SJCRH30 (cell line): ENCODE measurements at regions not wholly inside any gene's neighbourhood (a gene's known extent, or its start where the extent isn't known, plus 50 kb on each side); places are given as distances from the start of the nearest gene placed in this dataset.

Source experiments
- DNase-seq, 2 experiments: peaks; one replicate each; pipeline ENCODE4 v3.0.0-alpha.2; 2015 to 2020
- H3K27ac ChIP-seq: fragments of 250-450 bp; sonication (Bioruptor Pico); 2 replicates; pipeline ENCODE4 v1.5.1; 2020; ENCODE audit warnings: mild to moderate bottlenecking, moderate library complexity
- H3K27me3 ChIP-seq: fragments of 250-450 bp; sonication (Bioruptor Pico); 2 replicates; pipeline ENCODE4 v1.5.1; 2020; ENCODE audit warnings: mild to moderate bottlenecking, moderate library complexity
- H3K36me3 ChIP-seq: fragments of 250-450 bp; sonication (Bioruptor Pico); 2 replicates; pipeline ENCODE4 v1.5.1; 2020; ENCODE audit warnings: mild to moderate bottlenecking, moderate library complexity
- H3K4me1 ChIP-seq: fragments of 250-450 bp; sonication (Bioruptor Pico); 2 replicates; pipeline ENCODE4 v1.5.1; 2020; ENCODE audit warnings: mild to moderate bottlenecking, moderate library complexity
- H3K4me3 ChIP-seq: fragments of 250-450 bp; sonication (Bioruptor Pico); 2 replicates; pipeline ENCODE4 v1.5.1; 2020; ENCODE audit warnings: mild to moderate bottlenecking, moderate library complexity
- H3K9me3 ChIP-seq: fragments of 250-450 bp; sonication (Bioruptor Pico); replicated peaks from 2 replicates; pipeline ENCODE4 v1.5.1; 2020; ENCODE audit warnings: mild to moderate bottlenecking, moderate library complexity

GRCh38 chr17:14630621-14631020, 329.7 kb downstream of the HS3ST3B1 start:
- no peak overlapping the region for H3K4me3 ChIP-seq
- H3K36me3 ChIP-seq = no peaks in the 10 kb centered on the region
- H3K9me3 ChIP-seq = no peaks in the 10 kb centered on the region
- H3K27ac ChIP-seq = no peak overlapping the region
- DNase-seq = no peak
- no peaks in the 10 kb centered on the region for H3K27me3 ChIP-seq
- H3K4me1 ChIP-seq = no peaks in the 10 kb centered on the region

GRCh38 chr17:14630046-14630445, 329.2 kb downstream of the HS3ST3B1 start:
- no peak for DNase-seq
- H3K4me1 ChIP-seq = no peaks in the 10 kb centered on the region

GRCh38 chr17:14622615-14623101, 321.8 kb downstream of the HS3ST3B1 start:
- Histone ChIP-seq H3K4me1 (no peaks in the 10 kb centered on the region; the same call in 1 of the 2 replicates), H3K27me3 (no peaks in the 10 kb centered on the region), H3K9me3 (no peaks in the 10 kb centered on the region), H3K36me3 (no peaks in the 10 kb centered on the region), H3K27ac (peak overlapping the region; percentile 36; the same call in 1 of the 2 replicates), H3K4me3 (no peak overlapping the region)
- peak; percentile 47 to 66 for DNase-seq

More at GRCh38 chr17:14630046-14630445, 329.2 kb downstream of the HS3ST3B1 start:
- no peak overlapping the region for H3K4me3 ChIP-seq
- no peaks in the 10 kb centered on the region for H3K27me3 ChIP-seq
- H3K9me3 ChIP-seq = no peaks in the 10 kb centered on the region
- H3K36me3 ChIP-seq = no peaks in the 10 kb centered on the region
- no peak overlapping the region for H3K27ac ChIP-seq

- Histone ChIP-seq H3K27me3 (no peaks in the 10 kb centered on the region), H3K4me3 (no peak overlapping the region), H3K4me1 (no peaks in the 10 kb centered on the region; the same call in 1 of the 2 replicates), H3K27ac (peak overlapping the region; percentile 36; the same call in 1 of the 2 replicates), H3K9me3 (no peaks in the 10 kb centered on the region), H3K36me3 (no peaks in the 10 kb centered on the region)
- no peak for DNase-seq
Measured at GRCh38 chr17:14621826-14622614, 321.1 kb downstream of the HS3ST3B1 start.

GRCh38 chr17:14619821-14620220, 318.9 kb downstream of the HS3ST3B1 start:
- Histone ChIP-seq H3K27ac (no peak overlapping the region), H3K27me3 (no peaks in the 10 kb centered on the region), H3K4me3 (no peak overlapping the region), H3K9me3 (no peaks in the 10 kb centered on the region), H3K4me1 (no peaks in the 10 kb centered on the region; the same call in 1 of the 2 replicates), H3K36me3 (no peaks in the 10 kb centered on the region)
- DNase-seq = no peak

GRCh38 chr17:14616528-14616927, 315.6 kb downstream of the HS3ST3B1 start:
- H3K9me3 ChIP-seq = no peaks in the 10 kb centered on the region
- H3K27me3 ChIP-seq = no peaks in the 10 kb centered on the region
- no peaks in the 10 kb centered on the region for H3K4me1 ChIP-seq
- no peaks in the 10 kb centered on the region for H3K36me3 ChIP-seq
- H3K27ac ChIP-seq = no peak overlapping the region
- no peak overlapping the region for H3K4me3 ChIP-seq
- no peak for DNase-seq

- Histone ChIP-seq H3K4me3 (no peak overlapping the region), H3K4me1 (no peaks in the 10 kb centered on the region), H3K36me3 (no peaks in the 10 kb centered on the region), H3K27ac (no peak overlapping the region), H3K27me3 (no peaks in the 10 kb centered on the region), H3K9me3 (no peaks in the 10 kb centered on the region)
- no peak for DNase-seq
Measured at GRCh38 chr17:14605267-14605599, 304.4 kb downstream of the HS3ST3B1 start.

- no peak for DNase-seq
- H3K27ac ChIP-seq = no peak overlapping the region
- H3K9me3 ChIP-seq = no peaks in the 10 kb centered on the region
- H3K36me3 ChIP-seq = no peaks in the 10 kb centered on the region
- H3K4me3 ChIP-seq = no peak overlapping the region
- no peaks in the 10 kb centered on the region for H3K27me3 ChIP-seq
- no peaks in the 10 kb centered on the region for H3K4me1 ChIP-seq
Measured at GRCh38 chr17:14604591-14605266, 303.8 kb downstream of the HS3ST3B1 start.

GRCh38 chr17:14596224-14596623, 295.3 kb downstream of the HS3ST3B1 start:
- H3K27ac ChIP-seq = no peak overlapping the region
- no peaks in the 10 kb centered on the region for H3K4me1 ChIP-seq
- no peaks in the 10 kb centered on the region for H3K9me3 ChIP-seq
- DNase-seq = no peak
- no peaks in the 10 kb centered on the region; the same call in 1 of the 2 replicates for H3K27me3 ChIP-seq
- no peak overlapping the region for H3K4me3 ChIP-seq
- no peaks in the 10 kb centered on the region for H3K36me3 ChIP-seq

- no peaks in the 10 kb centered on the region for H3K36me3 ChIP-seq
- DNase-seq = no peak
- H3K4me3 ChIP-seq = no peak overlapping the region
- no peaks in the 10 kb centered on the region for H3K4me1 ChIP-seq
- H3K9me3 ChIP-seq = no peaks in the 10 kb centered on the region
- H3K27me3 ChIP-seq = no peaks in the 10 kb centered on the region; the same call in 1 of the 2 replicates
- H3K27ac ChIP-seq = no peak overlapping the region
Measured at GRCh38 chr17:14595656-14596055, 294.8 kb downstream of the HS3ST3B1 start.

- Histone ChIP-seq H3K27me3 (no peaks in the 10 kb centered on the region; the same call in 1 of the 2 replicates), H3K36me3 (no peaks in the 10 kb centered on the region), H3K4me3 (no peak overlapping the region), H3K9me3 (no peaks in the 10 kb centered on the region), H3K27ac (no peak overlapping the region), H3K4me1 (no peaks in the 10 kb centered on the region)
- no peak for DNase-seq
Measured at GRCh38 chr17:14594690-14595089, 293.8 kb downstream of the HS3ST3B1 start.

- H3K4me3 ChIP-seq = no peak overlapping the region
- no peaks in the 10 kb centered on the region for H3K36me3 ChIP-seq
- no peak overlapping the region for H3K27ac ChIP-seq
- no peaks in the 10 kb centered on the region for H3K4me1 ChIP-seq
- H3K27me3 ChIP-seq = no peaks in the 10 kb centered on the region; the same call in 1 of the 2 replicates
- DNase-seq = no peak
- H3K9me3 ChIP-seq = no peaks in the 10 kb centered on the region
Measured at GRCh38 chr17:14593956-14594355, 293.1 kb downstream of the HS3ST3B1 start.

GRCh38 chr17:14590459-14591250, 289.8 kb downstream of the HS3ST3B1 start:
- Histone ChIP-seq H3K4me3 (no peak overlapping the region), H3K36me3 (no peaks in the 10 kb centered on the region), H3K27ac (no peak overlapping the region), H3K27me3 (no peaks in the 10 kb centered on the region), H3K4me1 (no peaks in the 10 kb centered on the region), H3K9me3 (no peaks in the 10 kb centered on the region; the same call in 1 of the 2 replicates)
- no peak for DNase-seq

- Histone ChIP-seq H3K27me3 (no peaks in the 10 kb centered on the region), H3K4me3 (no peak overlapping the region), H3K36me3 (no peaks in the 10 kb centered on the region), H3K4me1 (no peaks in the 10 kb centered on the region), H3K9me3 (no peaks in the 10 kb centered on the region; the same call in 1 of the 2 replicates), H3K27ac (no peak overlapping the region)
- DNase-seq = no peak
Measured at GRCh38 chr17:14585099-14585498, 284.2 kb downstream of the HS3ST3B1 start.

- Histone ChIP-seq H3K4me1 (no peaks in the 10 kb centered on the region), H3K9me3 (no peaks in the 10 kb centered on the region; the same call in 1 of the 2 replicates), H3K36me3 (no peaks in the 10 kb centered on the region), H3K27ac (no peak overlapping the region), H3K27me3 (no peaks in the 10 kb centered on the region), H3K4me3 (no peak overlapping the region)
- no peak for DNase-seq
Measured at GRCh38 chr17:14582996-14583395, 282.1 kb downstream of the HS3ST3B1 start.
